ENCODE measurements at regions not wholly inside any gene's neighbourhood (a gene's known extent, or its start where the extent isn't known, plus 50 kb on each side); places are given as distances from the start of the nearest gene placed in this dataset.

- no peak for DNase-seq
Measured at GRCh38 chr4:175871774-175872405, 59.8 kb upstream of the GPM6A start.

GRCh38 chr4:175873707-175874106, 61.6 kb upstream of the GPM6A start:
- DNase-seq = no peak

GRCh38 chr4:175874306-175874705, 62.2 kb upstream of the GPM6A start:
- no peak for DNase-seq

- no peak for DNase-seq
Measured at GRCh38 chr4:175875993-175876771, 64.1 kb upstream of the GPM6A start.

- no peak for DNase-seq
Measured at GRCh38 chr4:175882891-175883290, 70.8 kb upstream of the GPM6A start.

- DNase-seq = no peak
Measured at GRCh38 chr4:175884048-175884447, 72.0 kb upstream of the GPM6A start.

GRCh38 chr4:175891231-175891630, 79.2 kb upstream of the GPM6A start:
- DNase-seq = no peak

- DNase-seq = peak; percentile 5
Measured at GRCh38 chr4:175891851-175892250, 79.8 kb upstream of the GPM6A start.

GRCh38 chr4:175905925-175906324, 93.9 kb upstream of the GPM6A start:
- DNase-seq = no peak

GRCh38 chr4:175906384-175906783, 94.3 kb upstream of the GPM6A start:
- no peak for DNase-seq

GRCh38 chr4:175910700-175911099, 98.6 kb upstream of the GPM6A start:
- no peak for DNase-seq

GRCh38 chr4:175916626-175917351, 104.7 kb upstream of the GPM6A start:
- DNase-seq = no peak

- no peak for DNase-seq
Measured at GRCh38 chr4:175927121-175927520, 115.1 kb upstream of the GPM6A start.

GRCh38 chr4:175929441-175929840, 117.4 kb upstream of the GPM6A start:
- no peak for DNase-seq

GRCh38 chr4:175929932-175930331, 117.9 kb upstream of the GPM6A start:
- DNase-seq = no peak

GRCh38 chr4:175930471-175930870, 118.4 kb upstream of the GPM6A start:
- no peak for DNase-seq

GRCh38 chr4:175932116-175932515, 120.1 kb upstream of the GPM6A start:
- DNase-seq = no peak

GRCh38 chr4:175934506-175934905, 122.4 kb upstream of the GPM6A start:
- DNase-seq = no peak

- no peak for DNase-seq
Measured at GRCh38 chr4:175935016-175935661, 123.1 kb upstream of the GPM6A start.

GRCh38 chr4:175944126-175944910, 121.3 kb upstream of the WDR17 start:
- no peak for DNase-seq

GRCh38 chr4:175946472-175947116, 119.0 kb upstream of the WDR17 start:
- no peak for DNase-seq

- DNase-seq = peak; percentile 3
Measured at GRCh38 chr4:175947117-175947722, 118.4 kb upstream of the WDR17 start.
